Anterior cingulate cortex (tissue), 58 donors: ENCODE measurements at regions not wholly inside any gene's neighbourhood (a gene's known extent, or its start where the extent isn't known, plus 50 kb on each side); places are given as distances from the start of the nearest gene placed in this dataset.

ENCODE experiments used
- DNase-seq, 58 donors: peaks; one replicate each; lab custom pipeline; 2025; lab: John Stamatoyannopoulos, UW

DNA sequence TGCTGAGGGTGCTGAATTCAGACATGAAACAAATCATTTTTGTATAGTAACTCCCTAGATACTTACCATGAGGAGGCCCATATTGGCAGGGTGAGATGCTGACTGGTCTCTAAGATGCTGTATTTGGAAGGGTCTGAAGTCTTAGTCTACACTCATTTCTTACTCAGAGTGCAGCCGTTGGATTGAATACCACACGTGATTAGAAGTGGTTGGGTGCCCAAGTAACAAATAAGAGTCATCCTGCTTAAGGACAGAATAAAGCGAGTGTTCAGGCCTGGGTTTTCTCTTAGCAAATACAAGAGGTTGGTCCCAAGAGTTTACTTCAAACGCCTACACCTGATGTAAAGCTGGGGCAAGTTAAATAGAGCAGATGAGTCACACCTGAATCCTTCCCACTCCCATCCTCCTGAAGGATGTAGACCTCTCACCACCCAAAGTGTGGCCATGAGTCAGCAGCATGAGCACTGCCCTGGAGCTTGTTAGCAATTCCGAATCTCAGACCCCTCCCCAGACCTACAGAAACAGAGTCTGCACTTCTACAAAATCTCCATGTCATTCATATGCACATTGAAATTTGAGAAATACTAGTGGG is 284.6 kb upstream of the CDH5 start:
- no peak for DNase-seq

DNA sequence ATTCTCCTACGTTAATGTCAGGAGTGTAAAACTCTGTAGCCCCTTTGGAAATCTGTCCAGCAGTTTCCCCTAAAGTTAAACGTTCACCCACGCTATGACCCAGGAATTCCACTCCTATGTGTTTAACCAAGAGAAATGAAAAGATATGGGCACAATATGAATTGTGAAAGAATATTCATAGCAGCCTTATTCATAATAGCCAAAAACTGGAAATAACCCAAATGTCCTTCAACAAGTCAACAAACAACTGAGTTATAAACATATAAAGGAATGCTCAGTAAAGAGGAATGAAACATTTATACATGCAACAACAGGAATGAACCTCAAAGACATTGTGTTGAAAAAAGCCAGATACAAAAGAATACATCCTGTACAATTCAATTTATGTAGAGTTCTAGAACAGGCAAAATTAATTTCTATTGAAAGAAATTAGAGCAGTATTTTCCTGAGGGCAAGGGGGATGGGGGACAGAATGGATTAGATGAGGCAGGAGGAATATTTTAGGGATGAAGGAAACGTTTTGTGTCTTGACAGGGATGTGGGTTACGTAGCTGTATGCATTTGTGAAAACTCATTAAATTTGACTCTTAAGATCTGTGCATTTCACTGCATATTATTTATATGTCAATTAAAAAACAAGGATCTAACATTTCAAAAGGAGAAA is 286.7 kb upstream of the CDH5 start:
- no peak for DNase-seq

DNA sequence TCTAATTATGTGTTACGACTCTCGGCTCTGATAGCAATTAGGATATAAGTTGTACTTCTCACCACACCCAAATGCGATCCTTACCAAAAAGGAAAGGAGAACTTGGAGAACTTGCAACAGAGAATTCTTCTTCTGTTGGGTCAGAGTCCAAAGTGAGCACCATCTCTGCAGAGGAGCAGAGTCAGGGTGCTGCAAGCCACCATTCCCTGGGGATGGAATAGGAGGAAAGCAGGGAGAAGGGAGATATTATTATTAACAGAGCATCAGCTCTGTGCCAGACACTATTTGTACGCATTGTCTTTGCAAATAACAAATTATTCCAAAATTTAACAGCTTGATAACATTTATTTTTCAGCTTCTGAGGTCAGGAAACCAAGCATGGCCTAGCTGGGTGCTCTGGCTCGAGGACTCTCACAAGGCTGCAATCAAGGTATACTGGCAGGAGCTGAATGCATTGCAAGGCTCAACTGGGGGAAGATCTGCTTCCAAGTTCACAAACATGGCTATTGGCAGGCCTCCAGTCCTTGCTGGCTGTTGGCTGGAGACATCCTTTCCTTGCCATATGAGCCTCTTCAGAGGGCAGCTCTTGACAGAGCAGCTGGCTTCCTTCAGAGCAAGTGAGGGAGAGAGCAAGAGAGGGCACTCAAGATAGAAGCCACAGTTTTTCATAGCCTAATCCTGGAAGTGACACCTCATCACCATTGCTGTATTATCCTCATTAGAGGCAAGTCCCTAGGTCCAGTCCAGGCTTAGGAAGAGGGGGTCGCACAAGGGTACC is 296.2 kb upstream of the CDH5 start:
- DNase-seq, result peak in 32 of 58 donors; percentile 1 to 55 (median 22)

DNA sequence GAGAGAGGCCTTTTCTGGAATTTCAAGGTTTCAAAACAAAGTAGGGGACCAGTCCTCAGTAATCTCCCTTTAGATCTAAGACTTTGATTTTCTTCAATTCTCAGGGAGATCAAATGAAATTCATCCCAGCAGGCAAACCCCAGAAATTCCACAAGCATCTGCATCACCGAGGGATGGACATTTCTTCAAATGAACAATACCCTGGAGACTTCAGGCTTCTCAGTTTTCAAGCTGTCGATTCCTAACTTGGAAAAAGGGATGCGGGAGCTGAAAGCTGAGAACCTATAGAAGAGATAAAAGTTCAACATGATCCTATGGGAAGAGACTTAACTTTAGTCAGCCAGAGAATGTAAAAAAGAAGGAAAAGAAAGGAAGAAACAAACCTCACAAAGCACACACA is 296.9 kb upstream of the CDH5 start:
- no peak for DNase-seq

DNA sequence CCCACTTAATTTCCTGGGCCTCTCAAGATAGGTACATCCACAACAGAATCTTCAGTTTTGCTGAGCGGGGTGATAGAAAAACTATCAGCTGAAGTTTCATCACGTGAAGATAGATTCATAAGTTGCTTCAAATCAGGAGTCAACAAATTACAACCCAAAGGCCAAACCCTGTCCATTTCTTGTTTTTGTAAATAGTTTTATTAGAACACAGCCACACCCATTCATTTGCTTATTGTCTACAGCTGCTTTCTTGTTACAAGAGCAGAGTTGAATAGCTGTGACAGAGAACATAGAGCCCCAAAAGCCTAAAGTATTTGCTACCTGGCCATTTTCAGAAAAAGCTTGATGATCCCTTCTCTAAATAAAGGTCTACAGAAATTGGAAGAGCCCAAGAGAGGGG is 300.1 kb upstream of the CDH5 start:
- DNase-seq, result no peak

DNA sequence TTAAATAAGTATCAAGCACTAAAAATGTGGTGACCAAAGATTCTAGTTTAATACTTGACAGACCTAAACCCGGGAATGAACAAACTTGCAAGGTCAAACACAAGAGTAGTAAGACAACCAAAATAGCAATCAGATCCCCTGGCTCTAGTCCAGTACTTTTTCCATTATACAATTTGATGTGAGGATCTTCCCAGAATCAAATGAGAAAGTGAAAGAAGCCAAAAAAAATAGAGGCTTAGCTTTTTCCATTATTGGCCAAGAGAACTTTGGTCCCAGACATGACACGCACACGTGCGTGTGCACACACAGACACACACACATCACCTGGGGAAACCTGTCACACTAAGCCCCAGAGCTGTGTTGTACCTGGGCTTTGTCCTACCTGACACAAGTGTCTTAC is 300.6 kb upstream of the CDH5 start:
- no peak for DNase-seq

DNA sequence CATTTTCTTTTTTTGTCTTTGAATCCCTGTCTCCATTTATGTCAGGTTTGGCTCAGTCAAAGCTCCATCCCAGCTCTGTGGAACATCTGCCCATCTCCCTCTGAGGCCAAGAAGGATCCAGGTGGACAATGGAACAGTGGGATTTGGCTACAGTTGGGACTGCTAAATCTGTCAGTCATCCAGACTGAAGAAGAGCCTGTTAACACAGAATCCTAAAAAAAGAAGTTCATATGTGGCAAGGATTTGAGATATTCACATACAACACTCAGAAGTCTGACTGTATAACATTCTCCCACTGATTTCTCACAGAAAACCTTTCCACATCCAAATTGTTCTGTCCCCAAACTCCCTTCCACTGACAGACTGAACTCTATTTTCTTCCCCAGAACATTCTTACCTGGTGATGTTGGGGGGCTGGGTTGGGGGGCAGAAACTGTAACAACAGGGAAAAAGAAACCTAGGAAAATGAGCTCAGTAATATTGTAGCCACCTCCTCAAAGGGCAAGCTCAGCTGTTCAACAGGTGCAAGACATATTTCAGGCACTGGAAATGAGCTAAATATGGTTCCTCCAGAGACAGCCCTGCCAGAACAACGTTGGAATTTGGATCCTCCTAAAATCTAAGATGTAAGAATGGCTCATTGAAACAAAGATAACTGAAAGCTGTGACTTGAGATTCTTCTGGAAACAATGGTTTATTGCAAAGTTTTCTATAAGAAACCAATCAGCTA is 301.5 kb upstream of the CDH5 start:
- DNase-seq, result no peak

DNA sequence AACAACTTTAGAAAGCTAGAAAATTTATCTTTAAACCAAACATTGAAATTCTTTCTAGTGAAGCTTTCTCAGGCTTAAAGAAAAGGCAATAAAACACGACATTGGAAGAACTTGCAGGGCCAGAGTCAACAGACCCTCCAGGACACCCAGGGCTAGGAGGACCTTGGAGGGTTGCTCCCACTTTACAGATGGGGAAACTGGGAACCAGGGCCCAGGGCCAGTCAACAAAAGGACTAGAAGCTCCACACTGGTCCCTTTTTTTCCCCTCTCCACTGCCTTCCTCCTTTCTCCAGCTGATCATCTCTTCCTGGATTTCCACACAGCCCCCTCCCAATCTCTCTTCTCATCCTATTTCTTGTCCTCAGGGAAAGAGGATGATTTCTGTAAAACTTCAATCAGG is 307.7 kb upstream of the CDH5 start:
- DNase-seq, result no peak

DNA sequence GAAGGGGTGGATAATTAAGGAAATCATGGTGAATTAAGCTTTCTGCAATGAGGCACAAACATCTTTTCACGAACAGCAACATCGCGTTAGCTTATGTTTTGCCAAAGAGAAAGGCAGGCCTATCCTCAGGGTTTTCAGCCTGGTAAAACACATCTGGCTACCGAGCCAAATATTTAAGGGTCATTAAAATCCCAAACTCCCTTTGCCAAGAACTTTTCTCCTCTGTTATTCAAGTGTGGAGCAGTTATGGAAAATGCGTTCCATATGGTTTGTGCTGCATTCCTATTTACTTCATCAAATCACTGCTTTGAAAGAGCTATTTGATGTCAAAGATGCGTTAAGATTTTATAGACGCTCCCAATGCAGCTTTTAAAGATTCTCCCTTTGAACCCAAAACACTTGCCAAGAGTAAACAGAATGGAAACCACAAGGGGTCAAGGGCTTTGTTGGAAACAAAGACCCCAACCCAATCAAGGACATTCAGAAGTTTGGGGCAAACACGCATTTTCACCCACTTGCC is 308.3 kb upstream of the CDH5 start:
- no peak for DNase-seq

DNA sequence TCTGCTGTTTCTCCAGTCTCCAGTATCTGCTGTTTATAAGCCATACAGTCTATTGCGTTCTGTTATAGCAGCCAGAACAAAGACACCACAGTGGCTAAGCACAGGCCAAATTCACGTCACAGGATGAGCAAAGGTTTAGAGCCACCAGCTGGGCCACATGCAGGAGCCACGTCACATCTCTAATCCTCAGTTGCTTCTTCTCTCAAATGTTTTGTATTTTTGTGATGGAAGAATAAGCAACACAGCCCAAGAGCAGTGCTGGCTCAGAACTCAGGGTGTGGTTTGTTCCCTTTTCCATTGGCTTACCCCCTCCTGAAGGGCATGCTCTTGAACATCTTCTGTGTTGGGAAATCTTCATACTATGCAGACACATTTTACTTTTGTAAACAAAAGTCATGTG is 309.4 kb upstream of the CDH5 start:
- no peak for DNase-seq

DNA sequence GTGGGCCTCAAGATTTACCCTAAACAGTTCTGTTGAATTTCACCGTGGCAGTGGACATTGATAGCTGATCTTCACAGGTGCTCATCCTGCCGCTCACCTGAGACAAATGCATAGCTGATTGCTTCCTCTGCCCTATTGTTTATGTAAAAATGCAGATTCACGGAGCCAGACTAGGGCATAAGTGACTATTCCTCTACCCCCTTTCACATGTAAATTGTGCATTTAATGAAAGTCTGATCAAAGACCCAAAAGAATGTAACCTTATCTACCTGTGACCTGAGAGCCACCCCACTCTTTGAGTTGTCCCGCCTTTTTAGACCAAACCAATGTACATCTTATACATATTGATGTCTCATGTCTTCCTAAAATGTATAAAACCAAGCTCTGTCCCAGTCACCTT is 312.4 kb upstream of the CDH5 start:
- no peak for DNase-seq

DNA sequence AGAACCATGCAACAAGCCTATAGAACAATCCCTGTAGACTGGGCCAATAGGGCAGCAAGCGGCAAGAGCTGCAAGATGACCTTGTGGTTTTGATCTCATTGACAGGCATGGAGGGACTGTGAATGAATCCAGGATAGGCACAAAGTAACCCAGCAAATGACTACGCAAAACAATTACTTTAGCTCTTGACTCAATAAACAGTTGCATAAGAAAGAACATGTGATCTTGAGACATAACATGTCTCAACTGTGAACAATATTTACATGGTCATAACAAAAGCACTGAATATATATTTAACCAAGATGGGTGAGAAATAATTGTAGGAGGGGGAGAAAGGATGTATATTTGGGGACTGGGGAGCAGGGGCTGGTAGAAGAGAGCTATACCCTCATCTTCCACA is 313.7 kb upstream of the CDH5 start:
- DNase-seq, result no peak

DNA sequence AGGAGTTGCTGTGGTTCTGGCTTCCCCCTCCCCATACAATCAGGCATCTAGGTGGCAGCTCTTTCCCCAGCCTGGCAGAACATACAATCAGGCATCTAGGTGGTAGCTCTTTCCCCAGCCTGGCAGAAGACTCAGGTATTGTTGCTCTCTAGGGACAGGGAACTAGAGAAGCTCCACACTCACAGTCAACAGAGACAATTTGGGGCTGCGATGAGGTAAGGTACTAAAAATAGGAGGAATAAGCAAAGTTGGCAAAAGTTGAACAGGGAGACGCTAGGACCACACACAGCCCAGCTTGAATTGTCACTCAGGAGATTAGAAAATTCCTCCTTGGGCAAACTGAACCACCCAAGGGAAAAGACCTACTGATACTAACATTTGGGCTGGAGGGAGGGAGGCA is 315.5 kb upstream of the CDH5 start:
- no peak for DNase-seq

DNA sequence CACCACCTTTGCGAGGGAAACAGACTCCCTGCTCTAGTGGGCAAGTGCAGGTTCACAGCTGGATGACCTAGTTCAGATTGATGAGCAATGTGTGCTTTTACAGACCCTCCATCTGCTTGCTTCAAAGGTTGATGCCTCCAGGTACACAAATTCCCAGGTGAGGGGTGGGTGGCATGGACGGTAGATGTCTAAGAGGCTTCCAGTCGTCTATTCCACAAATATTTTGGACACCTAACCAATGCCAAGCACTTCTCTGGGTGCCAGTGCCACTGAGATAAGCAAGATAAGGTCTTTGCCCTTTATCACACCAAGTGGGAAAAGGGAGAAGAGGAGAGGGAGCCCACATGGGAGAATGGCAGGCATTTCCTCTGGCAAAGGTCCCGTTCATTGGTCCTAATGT is 316.6 kb upstream of the CDH5 start:
- no peak for DNase-seq

DNA sequence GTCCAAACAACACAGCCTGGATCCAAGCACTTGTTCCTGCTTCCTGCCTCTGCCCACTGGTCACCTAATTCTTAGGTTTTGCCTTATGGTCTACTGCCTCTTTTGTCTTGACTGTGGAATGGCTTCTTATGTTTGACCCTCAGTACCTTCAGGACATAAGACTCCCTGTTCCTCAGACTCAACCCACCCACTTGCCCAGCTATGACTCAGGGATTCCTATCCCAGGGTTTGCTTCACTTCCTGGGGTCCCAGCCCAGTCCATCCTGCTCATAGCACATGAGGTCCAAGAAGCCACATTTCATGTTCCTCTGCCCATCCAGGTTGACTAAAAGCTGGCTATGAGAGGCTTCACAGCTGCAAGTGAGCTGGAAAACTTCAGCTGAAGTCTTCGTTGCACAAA is 320.9 kb upstream of the CDH5 start:
- no peak for DNase-seq

DNA sequence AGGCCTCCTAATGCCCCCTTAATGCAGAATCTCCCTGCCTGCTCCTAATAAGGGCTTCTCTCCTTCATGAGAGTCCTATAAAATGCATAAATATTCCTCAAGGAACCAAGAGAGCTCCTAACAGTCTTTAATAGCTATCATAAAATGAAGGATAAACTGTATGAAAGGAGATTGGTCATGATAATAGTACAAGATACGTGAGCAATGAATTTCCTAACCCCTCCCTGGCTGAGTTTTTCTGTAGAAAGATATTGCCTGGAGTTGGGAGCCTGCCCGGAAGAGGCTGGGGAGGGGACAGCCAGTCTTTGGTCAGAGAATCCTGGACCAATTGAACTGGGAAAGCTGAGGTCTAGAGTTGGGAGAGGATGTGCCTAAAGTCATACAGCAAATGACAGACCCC is 321.9 kb upstream of the CDH5 start:
- DNase-seq, result no peak

DNA sequence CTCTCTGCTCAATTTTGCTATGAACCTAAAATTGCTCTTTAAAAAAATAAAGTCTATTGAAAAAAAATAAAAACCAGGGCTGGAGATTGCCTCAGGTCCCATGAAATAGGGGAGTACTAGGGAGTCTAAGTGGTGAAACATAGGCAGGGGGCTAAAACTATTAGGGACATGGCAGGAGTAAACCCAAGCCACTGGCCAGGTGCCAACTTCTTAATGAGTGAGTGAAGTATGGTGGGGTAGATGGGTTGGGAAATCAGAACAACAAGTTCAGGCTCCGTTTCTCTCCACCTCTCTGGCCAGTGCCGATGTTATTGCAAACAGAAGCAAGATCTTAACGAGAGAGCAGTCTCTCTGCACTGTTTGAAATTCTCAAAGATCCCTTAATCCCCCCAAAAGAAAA is 322.4 kb upstream of the CDH5 start:
- no peak for DNase-seq

DNA sequence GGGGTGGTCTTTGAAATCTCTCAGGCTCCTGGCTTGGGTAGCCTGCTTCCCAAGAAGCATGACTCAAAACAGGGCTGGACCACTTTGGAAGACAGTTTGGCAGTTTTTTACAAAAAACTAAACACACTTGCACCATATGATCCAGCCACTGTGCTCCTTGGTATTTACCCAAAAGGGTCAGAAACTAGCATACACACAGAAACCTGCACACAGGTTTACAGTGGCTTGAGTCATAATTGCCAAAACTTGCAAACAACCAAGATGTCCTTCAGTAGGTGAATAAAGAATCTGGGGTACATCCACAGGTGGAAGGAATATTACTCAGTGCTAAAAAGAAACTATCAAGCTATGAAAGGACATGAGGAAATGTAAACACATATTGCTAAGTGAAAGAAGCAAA is 323.2 kb upstream of the CDH5 start:
- no peak for DNase-seq

DNA sequence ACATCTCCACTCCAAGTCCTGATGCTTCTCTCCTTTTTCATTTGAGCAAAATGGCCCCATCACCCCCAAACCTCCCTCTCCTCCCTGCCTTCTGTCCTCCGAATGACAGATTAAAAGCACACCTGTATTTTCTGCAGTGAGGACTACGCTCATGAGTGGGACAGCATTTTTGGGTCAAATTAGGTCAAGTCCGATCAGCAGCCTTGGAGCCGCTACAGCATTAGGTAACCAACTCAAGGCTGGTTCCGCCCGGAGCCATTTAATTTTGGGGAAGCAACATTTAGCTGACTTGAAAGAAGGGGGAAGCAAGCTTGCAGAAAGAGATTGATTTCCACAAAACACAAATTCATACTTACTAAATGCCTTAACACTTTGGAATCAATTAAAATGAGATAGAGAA is 324.1 kb upstream of the CDH5 start:
- no peak for DNase-seq

DNA sequence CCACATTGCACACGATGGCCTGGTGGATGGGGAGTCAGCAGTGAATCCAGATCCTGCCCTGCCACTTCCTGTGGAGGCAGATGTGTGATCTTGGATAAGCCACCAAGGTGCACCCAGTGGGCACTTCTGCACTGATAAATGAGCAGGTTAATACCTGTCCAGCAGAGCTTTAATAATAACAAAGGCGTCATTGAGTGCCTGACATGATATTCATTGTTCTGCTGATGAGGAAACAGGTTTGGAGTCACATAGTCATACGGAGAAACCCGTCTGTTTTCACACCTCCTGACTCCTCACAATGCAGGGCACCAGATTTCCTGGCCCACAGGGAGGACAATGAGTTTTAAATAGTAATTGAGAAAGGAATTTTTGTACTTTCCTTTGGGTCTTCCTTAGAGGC is 324.6 kb upstream of the CDH5 start:
- no peak for DNase-seq

DNA sequence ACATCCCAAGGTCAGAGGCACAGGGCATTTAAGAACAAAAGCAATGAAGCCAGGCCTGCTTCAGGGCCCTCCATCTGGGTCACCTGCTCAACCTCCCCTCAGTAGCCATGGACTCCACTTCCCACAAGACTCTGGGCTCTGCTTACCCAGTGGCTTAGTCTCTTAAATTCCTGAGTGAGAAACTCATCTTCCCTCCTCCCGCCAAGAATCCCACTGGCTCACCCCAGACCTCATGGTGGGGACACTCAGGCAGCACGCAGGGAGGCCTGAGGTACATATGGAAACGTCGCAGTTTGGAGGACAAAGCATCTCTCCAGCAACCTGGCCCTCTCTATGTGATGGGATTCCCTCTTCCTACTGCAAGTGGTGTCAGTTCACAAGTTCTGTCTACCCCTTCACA is 326.7 kb upstream of the CDH5 start:
- no peak for DNase-seq
